GM18502 (cell line): ENCODE measurements at regions not wholly inside any gene's neighbourhood (a gene's known extent, or its start where the extent isn't known, plus 50 kb on each side); places are given as distances from the start of the nearest gene placed in this dataset.
"Not testable (repeated sequence)": the region's sequence is repeated elsewhere in the genome, so short reads cannot be mapped to it uniquely, and the experiment has no call there.

Experiments used
- ATAC-seq: cut with Tn5 transposase; IDR thresholded peaks from one replicate; pipeline ENCODE4 v1.9.1; 2021; ENCODE audit warnings: mild to moderate bottlenecking; ENCODE audit not compliant: unreplicated experiment, poor library complexity

- not testable (repeated sequence) for ATAC-seq
Observed at GRCh38 chr3:88747145-88747544, 360.3 kb upstream of the EPHA3 start.

GRCh38 chr3:88758676-88759075, 348.7 kb upstream of the EPHA3 start:
- ATAC-seq: no peak

- ATAC-seq: no peak
Observed at GRCh38 chr3:88767746-88768145, 339.7 kb upstream of the EPHA3 start.

GRCh38 chr3:88773766-88774165, 333.7 kb upstream of the EPHA3 start:
- no peak for ATAC-seq

- ATAC-seq: no peak
Observed at GRCh38 chr3:88775026-88775690, 332.3 kb upstream of the EPHA3 start.

GRCh38 chr3:88779482-88779881, 327.9 kb upstream of the EPHA3 start:
- ATAC-seq: no peak

- ATAC-seq: no peak
Observed at GRCh38 chr3:88784925-88785324, 322.5 kb upstream of the EPHA3 start.

GRCh38 chr3:88785841-88786240, 321.6 kb upstream of the EPHA3 start:
- ATAC-seq: no peak

- no peak for ATAC-seq
Observed at GRCh38 chr3:88795503-88795902, 311.9 kb upstream of the EPHA3 start.

- no peak for ATAC-seq
Observed at GRCh38 chr3:88807491-88808105, 299.8 kb upstream of the EPHA3 start.

- ATAC-seq: no peak
Observed at GRCh38 chr3:88809993-88810392, 297.4 kb upstream of the EPHA3 start.

GRCh38 chr3:88810455-88810854, 297.0 kb upstream of the EPHA3 start:
- ATAC-seq: no peak

GRCh38 chr3:88811096-88811495, 296.3 kb upstream of the EPHA3 start:
- no peak for ATAC-seq

GRCh38 chr3:88812576-88812975, 294.8 kb upstream of the EPHA3 start:
- no peak for ATAC-seq

GRCh38 chr3:88816445-88816844, 291.0 kb upstream of the EPHA3 start:
- ATAC-seq: no peak

- no peak for ATAC-seq
Observed at GRCh38 chr3:88824666-88825564, 282.5 kb upstream of the EPHA3 start.

- ATAC-seq: no peak
Observed at GRCh38 chr3:88828466-88828865, 279.0 kb upstream of the EPHA3 start.

GRCh38 chr3:88852606-88853005, 254.8 kb upstream of the EPHA3 start:
- no peak for ATAC-seq

GRCh38 chr3:88863196-88863595, 244.2 kb upstream of the EPHA3 start:
- ATAC-seq: no peak

- ATAC-seq: no peak
Observed at GRCh38 chr3:88876724-88877123, 230.7 kb upstream of the EPHA3 start.

- no peak for ATAC-seq
Observed at GRCh38 chr3:88879905-88880304, 227.5 kb upstream of the EPHA3 start.
